Neuronal stem cell (in vitro differentiated cells): ENCODE measurements at regions not wholly inside any gene's neighbourhood (a gene's known extent, or its start where the extent isn't known, plus 50 kb on each side); places are given as distances from the start of the nearest gene placed in this dataset.
A peak's percentile ranks its signal among the peaks of the same experiment; 100 is the strongest.

Experiments
- DNase-seq: peaks from one replicate; pipeline ENCODE4 v3.0.0-alpha.2; 2013; ENCODE audit warnings: low spot score
- H2AFZ ChIP-seq: one replicate; pipeline ENCODE4 v1.6.1; 2013; ENCODE audit warnings: mild to moderate bottlenecking, low read length, inconsistent platforms
- H2AK5ac ChIP-seq: 2 replicates; pipeline ENCODE4 v1.6.1; 2013; ENCODE audit warnings: low read depth, mild to moderate bottlenecking, inconsistent platforms, low read length, moderate library complexity, mixed read lengths
- H2BK120ac ChIP-seq: 2 replicates; pipeline ENCODE4 v1.6.1; 2013; ENCODE audit warnings: low read depth, mild to moderate bottlenecking, inconsistent platforms, low read length, moderate library complexity, mixed read lengths
- H2BK12ac ChIP-seq: one replicate; pipeline ENCODE4 v1.6.1; 2013; ENCODE audit warnings: low read length, inconsistent platforms
- H2BK15ac ChIP-seq: 2 replicates; pipeline ENCODE4 v1.6.1; 2013; ENCODE audit warnings: mild to moderate bottlenecking, low read length, inconsistent platforms, mixed read lengths
- H2BK5ac ChIP-seq: one replicate; pipeline ENCODE4 v1.6.1; 2013; ENCODE audit warnings: inconsistent platforms, mild to moderate bottlenecking, low read length, moderate library complexity
- H3K14ac ChIP-seq: one replicate; pipeline ENCODE4 v1.6.1; 2013; ENCODE audit warnings: low read length, inconsistent platforms
- H3K18ac ChIP-seq: 2 replicates; pipeline ENCODE4 v1.6.1; 2013; ENCODE audit warnings: low read length, inconsistent platforms
- H3K23ac ChIP-seq: 2 replicates; pipeline ENCODE4 v1.6.1; 2013; ENCODE audit warnings: low read depth, mild to moderate bottlenecking, mixed read lengths, low read length, inconsistent platforms; ENCODE audit not compliant: poor library complexity
- H3K27ac ChIP-seq: replicated peaks from 3 replicates; pipeline ENCODE4 v1.5.1; 2013; ENCODE audit warnings: low read length, inconsistent platforms
- H3K27me3 ChIP-seq, 3 experiments: 2 replicates each; pipeline ENCODE4 v1.6.1; 2013; ENCODE audit warnings: low read length in 3 of 3, mild to moderate bottlenecking in 2 of 3, inconsistent platforms in 1 of 3, low read depth in 1 of 3, mixed read lengths in 1 of 3, moderate library complexity in 1 of 3; ENCODE audit not compliant: control insufficient read depth in 3 of 3, insufficient read depth in 3 of 3
- H3K36me3 ChIP-seq, 2 donors: replicated peaks in 1 of 2; 2 replicates each; pipeline ENCODE4 v1.6.1; 2013; ENCODE audit warnings: low read length in 2 of 2; ENCODE audit not compliant: control insufficient read depth in 2 of 2, insufficient read depth in 2 of 2
- H3K4ac ChIP-seq: 2 replicates; pipeline ENCODE4 v1.6.1; 2013; ENCODE audit warnings: inconsistent platforms, mild to moderate bottlenecking, low read length, moderate library complexity
- H3K4me1 ChIP-seq, 2 donors: 1 replicate in 1 of 2; 2 replicates in 1 of 2; pipeline ENCODE4 v1.6.1; 2013; ENCODE audit warnings: low read length in 2 of 2, low read depth in 1 of 2; ENCODE audit not compliant: control insufficient read depth in 2 of 2, insufficient read depth in 1 of 2
- H3K4me2 ChIP-seq: one replicate; pipeline ENCODE4 v1.6.1; 2013; ENCODE audit warnings: mild to moderate bottlenecking, low read length, inconsistent platforms; ENCODE audit not compliant: insufficient read depth, poor library complexity, severe bottlenecking
- H3K4me3 ChIP-seq, 2 donors: 2 replicates each; pipeline ENCODE4 v1.5.1; 2013; ENCODE audit warnings: low read length in 2 of 2, mild to moderate bottlenecking in 2 of 2, inconsistent platforms in 1 of 2, moderate library complexity in 1 of 2
- H3K79me1 ChIP-seq: one replicate; pipeline ENCODE4 v1.6.1; 2013; ENCODE audit warnings: low read depth, mild to moderate bottlenecking, inconsistent platforms, low read length, moderate library complexity
- H3K9ac ChIP-seq: one replicate; pipeline ENCODE4 v1.6.1; 2013; ENCODE audit warnings: mild to moderate bottlenecking, low read depth, low read length, inconsistent platforms; ENCODE audit not compliant: poor library complexity
- H3K9me3 ChIP-seq, 2 donors: replicated peaks in 1 of 2; 2 replicates each; pipeline versions ENCODE3 to v1.6.1; 2013; ENCODE audit warnings: low read length in 2 of 2, mild to moderate bottlenecking in 2 of 2, inconsistent platforms in 1 of 2, low read depth in 1 of 2, mixed read lengths in 1 of 2, moderate library complexity in 1 of 2; ENCODE audit not compliant: control insufficient read depth in 2 of 2, insufficient read depth in 1 of 2
- H4K8ac ChIP-seq: one replicate; pipeline ENCODE4 v1.6.1; 2013; ENCODE audit warnings: low read depth, mild to moderate bottlenecking, inconsistent platforms, low read length, moderate library complexity
- H4K91ac ChIP-seq: one replicate; pipeline ENCODE4 v1.6.1; 2013; ENCODE audit warnings: low read length, low read depth, mild to moderate bottlenecking, inconsistent platforms; ENCODE audit not compliant: poor library complexity
- WGBS, 2 donors: extraction: QIAGEN DNeasy Blood & Tissue Kit; methylation state at CpG; one replicate each; pipeline ENCODE4 v1.1.7; 2013; ENCODE audit warnings: missing lambda C conversion rate in 2 of 2, mixed read lengths in 1 of 2; ENCODE audit not compliant: insufficient read length in 2 of 2, insufficient replicate concordance in 1 of 2; ENCODE audit errors: extremely low coverage in 2 of 2; 5-methylcytosine and 5-hydroxymethylcytosine counted together

GRCh38 chr6:23367311-23367710 lies 758.7 kb upstream of the NRSN1 start:
- Histone ChIP-seq H3K36me3 (no peaks in the 10 kb centered on the region), H3K4ac (no peak overlapping the region), H4K8ac (no peak overlapping the region), H3K9me3 (peaks cover 0 to 5% of the 10 kb centered on the region in 2 donors), H3K14ac (no peak overlapping the region), H3K9ac (no peak overlapping the region), H2AFZ (no peak overlapping the region), H2BK12ac (no peak overlapping the region), H2AK5ac (no peak overlapping the region), H3K27ac (no peak overlapping the region), H2BK120ac (no peak overlapping the region), H3K27me3 (no peaks in the 10 kb centered on the region), H2BK15ac (no peak overlapping the region), H2BK5ac (no peak overlapping the region), H3K23ac (no peak overlapping the region), H3K4me3 (no peak overlapping the region), H4K91ac (no peak overlapping the region), H3K18ac (no peak overlapping the region), H3K4me2 (no peak overlapping the region), H3K4me1 (no peaks in the 10 kb centered on the region), H3K79me1 (no peaks in the 10 kb centered on the region)
- DNase-seq = no peak
- WGBS, 2 donors = no CpG with 5 or more reads among the region's 1 CpG

GRCh38 chr6:23368557-23368956 lies 757.5 kb upstream of the NRSN1 start:
- Histone ChIP-seq H3K23ac (no peak overlapping the region), H2BK12ac (no peak overlapping the region), H2AFZ (no peak overlapping the region), H3K4me1 (no peaks in the 10 kb centered on the region), H3K4me3 (no peak overlapping the region), H3K27ac (no peak overlapping the region), H2BK5ac (no peak overlapping the region), H3K9ac (no peak overlapping the region), H2BK15ac (no peak overlapping the region), H3K9me3 (peaks cover 0 to 5% of the 10 kb centered on the region in 2 donors), H4K91ac (no peak overlapping the region), H2AK5ac (no peak overlapping the region), H3K4ac (no peak overlapping the region), H3K4me2 (no peak overlapping the region), H3K36me3 (no peaks in the 10 kb centered on the region), H4K8ac (no peak overlapping the region), H3K18ac (no peak overlapping the region), H3K27me3 (no peaks in the 10 kb centered on the region), H2BK120ac (no peak overlapping the region), H3K79me1 (no peaks in the 10 kb centered on the region), H3K14ac (no peak overlapping the region)
- DNase-seq = no peak
- WGBS, 2 donors = no CpG with 5 or more reads among the region's 1 CpG

GRCh38 chr6:23370051-23370450 lies 756.0 kb upstream of the NRSN1 start:
- no peaks in the 10 kb centered on the region for H3K27me3 ChIP-seq
- peak overlapping the region in 1 of 2 donors; percentile 34 for H3K4me3 ChIP-seq
- H4K8ac ChIP-seq = no peak overlapping the region
- no peak overlapping the region for H2BK12ac ChIP-seq
- H2AFZ ChIP-seq = no peak overlapping the region
- H3K4me1 ChIP-seq = no peaks in the 10 kb centered on the region
- no peak overlapping the region for H4K91ac ChIP-seq
- no peak overlapping the region for H3K23ac ChIP-seq
- peaks cover 0 to 2% of the 10 kb centered on the region in 2 donors for H3K9me3 ChIP-seq
- no peak overlapping the region for H3K4me2 ChIP-seq
- H3K4ac ChIP-seq = no peak overlapping the region
- no peak overlapping the region for H2BK5ac ChIP-seq
- no peak overlapping the region for H2BK120ac ChIP-seq
- H3K9ac ChIP-seq = no peak overlapping the region
- H2AK5ac ChIP-seq = no peak overlapping the region
- no CpG with 5 or more reads among the region's 4 CpGs for WGBS, 2 donors
- no peak for DNase-seq
- no peak overlapping the region for H3K27ac ChIP-seq
- no peaks in the 10 kb centered on the region for H3K79me1 ChIP-seq
- H2BK15ac ChIP-seq = no peak overlapping the region
- no peak overlapping the region for H3K18ac ChIP-seq
- H3K36me3 ChIP-seq = no peaks in the 10 kb centered on the region
- no peak overlapping the region for H3K14ac ChIP-seq

GRCh38 chr6:23371132-23371915 lies 754.7 kb upstream of the NRSN1 start:
- H3K23ac ChIP-seq = no peak overlapping the region
- no peak overlapping the region for H3K4me3 ChIP-seq
- no peak overlapping the region for H3K27ac ChIP-seq
- H3K14ac ChIP-seq = no peak overlapping the region
- H3K4me2 ChIP-seq = no peak overlapping the region
- H2BK120ac ChIP-seq = no peak overlapping the region
- H2BK15ac ChIP-seq = no peak overlapping the region
- no peak overlapping the region for H2BK5ac ChIP-seq
- no peak overlapping the region for H4K8ac ChIP-seq
- H2AFZ ChIP-seq = no peak overlapping the region
- H3K18ac ChIP-seq = no peak overlapping the region
- no CpG with 5 or more reads among the region's 4 CpGs for WGBS, 2 donors
- H3K4ac ChIP-seq = no peak overlapping the region
- H2BK12ac ChIP-seq = no peak overlapping the region
- no peak overlapping the region for H2AK5ac ChIP-seq
- DNase-seq = no peak
- no peaks in the 10 kb centered on the region for H3K9me3 ChIP-seq
- no peaks in the 10 kb centered on the region for H3K36me3 ChIP-seq
- H3K9ac ChIP-seq = no peak overlapping the region
- H3K27me3 ChIP-seq = no peaks in the 10 kb centered on the region
- no peaks in the 10 kb centered on the region for H3K4me1 ChIP-seq
- no peaks in the 10 kb centered on the region for H3K79me1 ChIP-seq
- no peak overlapping the region for H4K91ac ChIP-seq
